ENCODE measurements at regions not wholly inside any gene's neighbourhood (a gene's known extent, or its start where the extent isn't known, plus 50 kb on each side); places are given as distances from the start of the nearest gene placed in this dataset.

GRCh38 chr4:119765469-119765868 is 136.9 kb upstream of the PDE5A start:
- Mint-ChIP-seq H3K4me3 (no peak overlapping the region), H3K27me3 (peaks cover 2% of the 10 kb centered on the region), H3K9me3 (peaks cover 0 to 2% (median 0%) of the 10 kb centered on the region in 3 donors), H3K4me1 (no peaks in the 10 kb centered on the region), H3K27ac (no peak overlapping the region), H3K36me3 (no peaks in the 10 kb centered on the region)

DNA sequence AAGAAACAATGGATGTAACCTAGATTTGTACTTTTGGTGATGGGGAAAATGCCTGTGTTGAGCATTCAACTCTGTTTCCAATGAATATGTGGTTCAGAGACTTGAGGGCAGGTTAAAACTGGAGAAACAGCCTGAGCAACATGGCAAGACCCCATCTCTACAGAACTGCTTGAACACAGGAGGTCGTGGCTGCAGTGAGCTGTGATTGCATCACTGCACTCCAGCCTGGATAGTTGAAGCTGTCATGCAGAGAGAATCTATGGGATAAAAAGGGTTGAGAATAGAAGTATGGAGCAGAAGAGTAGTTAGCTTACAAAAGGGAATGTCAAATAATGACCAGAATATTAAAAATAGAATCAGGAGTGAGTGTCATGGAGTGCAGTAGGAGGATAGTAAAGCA is 134.8 kb upstream of the PDE5A start:
- Mint-ChIP-seq H3K27ac (no peak overlapping the region), H3K36me3 (no peaks in the 10 kb centered on the region), H3K9me3 (peaks cover 0 to 2% (median 0%) of the 10 kb centered on the region in 3 donors), H3K27me3 (peaks cover 2% of the 10 kb centered on the region), H3K4me1 (no peaks in the 10 kb centered on the region), H3K4me3 (no peak overlapping the region)

GRCh38 chr4:119755599-119755998 is 127.0 kb upstream of the PDE5A start:
- Mint-ChIP-seq H3K36me3 (no peaks in the 10 kb centered on the region), H3K27ac (no peak overlapping the region), H3K4me3 (no peak overlapping the region), H3K4me1 (no peaks in the 10 kb centered on the region), H3K9me3 (no peaks in the 10 kb centered on the region), H3K27me3 (peaks cover 2% of the 10 kb centered on the region)

DNA sequence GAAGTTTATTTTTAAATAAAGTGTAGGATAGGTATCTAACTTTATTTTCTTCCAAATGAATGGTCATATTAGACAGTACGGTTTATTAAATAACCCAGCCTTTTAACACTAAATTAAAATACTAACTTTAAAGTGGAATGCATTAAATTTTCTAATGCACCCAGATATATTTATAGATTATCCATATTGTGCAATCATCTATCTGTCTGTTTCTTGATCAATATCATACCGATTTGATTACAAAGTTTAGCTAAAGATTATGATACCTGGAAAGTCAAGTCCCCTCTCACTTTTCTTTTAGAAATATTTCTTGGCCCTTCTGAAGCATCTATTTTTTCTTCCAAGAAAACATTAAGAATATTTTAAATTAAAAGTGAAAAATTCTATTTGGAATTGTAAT is 124.3 kb upstream of the PDE5A start:
- H3K36me3 Mint-ChIP-seq = no peaks in the 10 kb centered on the region
- H3K27me3 Mint-ChIP-seq = peaks cover 2% of the 10 kb centered on the region
- H3K9me3 Mint-ChIP-seq = no peaks in the 10 kb centered on the region
- no peak overlapping the region for H3K4me3 Mint-ChIP-seq
- H3K27ac Mint-ChIP-seq = no peak overlapping the region
- no peaks in the 10 kb centered on the region for H3K4me1 Mint-ChIP-seq

- Mint-ChIP-seq H3K9me3 (no peaks in the 10 kb centered on the region), H3K4me1 (no peaks in the 10 kb centered on the region), H3K27ac (no peak overlapping the region), H3K36me3 (no peaks in the 10 kb centered on the region), H3K27me3 (no peaks in the 10 kb centered on the region), H3K4me3 (no peak overlapping the region)
These were observed 122.2 kb upstream of the PDE5A start for GRCh38 chr4:119750771-119751170.

DNA sequence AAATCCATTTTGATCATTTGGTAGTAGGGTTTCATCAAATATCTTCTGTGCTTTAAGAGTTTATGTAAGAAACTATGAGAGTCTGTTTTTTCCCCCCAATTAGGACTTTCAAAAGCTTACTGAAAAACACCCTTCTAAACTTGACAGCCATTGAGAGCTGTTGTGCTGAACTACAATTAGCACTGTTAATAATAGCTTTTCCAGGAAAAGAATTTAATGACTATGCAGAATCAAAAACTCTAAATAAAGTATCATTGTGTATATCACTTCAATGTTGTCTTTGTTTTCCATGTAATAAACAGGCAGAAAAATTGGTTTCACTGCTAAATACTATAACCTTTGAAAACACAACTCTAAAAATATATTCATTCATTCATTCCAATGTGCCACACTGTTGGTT is 121.4 kb upstream of the PDE5A start:
- Mint-ChIP-seq H3K27me3 (peaks cover 2% of the 10 kb centered on the region), H3K4me1 (no peaks in the 10 kb centered on the region), H3K36me3 (no peaks in the 10 kb centered on the region), H3K27ac (no peak overlapping the region), H3K4me3 (no peak overlapping the region), H3K9me3 (no peaks in the 10 kb centered on the region)

DNA sequence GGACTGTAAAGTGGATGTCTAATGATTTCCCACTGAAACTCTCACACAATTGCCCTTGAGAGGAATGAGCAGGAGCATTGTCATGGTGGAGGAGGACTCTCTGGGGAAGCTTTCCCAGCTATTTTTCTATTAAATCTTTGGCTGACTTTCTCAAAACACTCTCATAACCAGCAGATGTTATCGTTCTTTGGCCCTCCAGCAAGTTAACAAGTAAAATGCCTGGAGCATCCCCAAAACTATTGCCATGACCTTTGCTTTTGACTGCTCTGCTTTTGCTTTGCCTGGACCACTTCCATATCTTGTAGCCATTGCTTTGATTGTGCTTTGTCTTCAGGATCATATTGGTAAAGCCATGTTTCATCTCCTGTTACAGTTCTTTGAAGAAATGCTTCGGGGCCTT is 120.2 kb upstream of the PDE5A start:
- Mint-ChIP-seq H3K4me1 (no peaks in the 10 kb centered on the region), H3K9me3 (no peaks in the 10 kb centered on the region), H3K27ac (no peak overlapping the region), H3K27me3 (peaks cover 2% of the 10 kb centered on the region), H3K36me3 (no peaks in the 10 kb centered on the region), H3K4me3 (no peak overlapping the region)

DNA sequence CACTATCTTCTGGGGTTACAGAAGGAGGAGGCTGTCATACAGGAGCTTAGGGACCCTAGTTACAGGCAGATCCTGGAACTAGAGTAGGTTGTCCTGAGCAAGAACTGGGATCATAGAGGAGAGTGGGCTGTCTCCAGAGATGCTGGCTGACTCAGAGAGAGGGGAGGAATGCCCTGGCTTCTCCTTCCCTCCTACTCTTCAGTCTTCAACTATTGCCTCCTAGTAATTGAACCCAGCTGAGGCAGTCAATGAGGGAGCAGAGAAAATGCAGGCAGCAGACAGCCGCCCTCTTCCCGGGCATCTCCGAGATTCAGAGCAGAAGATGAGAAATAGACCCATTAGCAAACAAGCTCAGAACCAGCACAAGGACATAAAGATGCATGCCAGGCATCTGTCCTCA is 118.3 kb upstream of the PDE5A start:
- no peaks in the 10 kb centered on the region for H3K9me3 Mint-ChIP-seq
- H3K4me1 Mint-ChIP-seq = no peaks in the 10 kb centered on the region
- H3K27ac Mint-ChIP-seq = no peak overlapping the region
- H3K27me3 Mint-ChIP-seq = peaks cover 2% of the 10 kb centered on the region
- no peak overlapping the region for H3K4me3 Mint-ChIP-seq
- H3K36me3 Mint-ChIP-seq = no peaks in the 10 kb centered on the region

GRCh38 chr4:119745351-119745750 is 116.7 kb upstream of the PDE5A start:
- Mint-ChIP-seq H3K27me3 (peaks cover 4% of the 10 kb centered on the region), H3K27ac (no peak overlapping the region), H3K4me1 (no peaks in the 10 kb centered on the region), H3K9me3 (no peaks in the 10 kb centered on the region), H3K36me3 (no peaks in the 10 kb centered on the region), H3K4me3 (no peak overlapping the region)

DNA sequence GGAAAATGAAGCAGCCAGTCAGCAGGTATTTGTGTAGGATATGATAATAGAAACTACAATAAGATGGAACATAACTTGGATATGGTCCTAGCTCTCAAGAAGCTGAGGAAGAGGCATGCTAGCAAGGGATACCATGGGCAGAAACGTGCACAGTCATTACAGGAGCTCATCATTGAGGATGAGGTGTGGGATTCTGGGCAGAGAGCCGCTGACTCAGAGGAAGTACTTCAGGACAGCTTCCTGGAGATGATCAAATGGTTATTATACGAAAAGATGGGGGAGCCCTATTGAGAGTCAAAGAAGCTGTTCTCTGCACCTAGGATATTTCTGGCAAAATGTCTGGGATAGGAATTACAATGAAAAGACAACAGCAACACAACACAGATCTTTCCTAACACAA is 116.0 kb upstream of the PDE5A start:
- no peaks in the 10 kb centered on the region for H3K36me3 Mint-ChIP-seq
- peaks cover 4% of the 10 kb centered on the region for H3K27me3 Mint-ChIP-seq

DNA sequence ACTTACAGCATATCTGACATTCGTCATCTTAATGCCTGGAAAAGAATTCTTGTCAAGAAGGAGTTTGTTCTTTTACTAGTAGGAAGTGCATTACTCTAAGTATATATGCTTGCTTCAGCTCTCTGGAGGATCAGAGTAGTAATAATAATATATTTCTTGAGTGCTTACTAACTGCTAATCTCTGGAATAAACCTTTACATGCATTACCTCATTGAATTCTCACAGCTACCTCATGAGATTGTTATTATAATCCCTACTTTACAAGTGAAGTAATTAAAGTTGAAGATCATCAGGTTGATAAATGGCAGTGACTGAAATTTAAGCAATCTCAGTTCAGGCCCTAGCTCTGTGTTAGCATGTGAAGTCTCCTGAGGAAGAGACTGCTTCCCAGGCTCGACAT is 115.0 kb upstream of the PDE5A start:
- Mint-ChIP-seq H3K9me3 (no peaks in the 10 kb centered on the region), H3K36me3 (no peaks in the 10 kb centered on the region), H3K27ac (no peak overlapping the region), H3K4me1 (no peaks in the 10 kb centered on the region), H3K4me3 (no peak overlapping the region), H3K27me3 (peaks cover 4% of the 10 kb centered on the region)

More for the DNA sequence above, 116.0 kb upstream of the PDE5A start:
- H3K27ac Mint-ChIP-seq = no peak overlapping the region
- no peaks in the 10 kb centered on the region for H3K9me3 Mint-ChIP-seq
- no peaks in the 10 kb centered on the region for H3K4me1 Mint-ChIP-seq
- H3K4me3 Mint-ChIP-seq = no peak overlapping the region

GRCh38 chr4:119739796-119740195 is 111.2 kb upstream of the PDE5A start:
- peaks cover 2% of the 10 kb centered on the region for H3K27me3 Mint-ChIP-seq
- no peaks in the 10 kb centered on the region for H3K9me3 Mint-ChIP-seq
- peaks cover 0 to 2% (median 0%) of the 10 kb centered on the region in 3 donors for H3K4me1 Mint-ChIP-seq

GRCh38 chr4:119738901-119739300 is 110.3 kb upstream of the PDE5A start:
- Mint-ChIP-seq H3K27ac (no peak overlapping the region), H3K4me3 (no peak overlapping the region), H3K4me1 (peaks cover 0 to 3% (median 0%) of the 10 kb centered on the region in 3 donors), H3K27me3 (peaks cover 2% of the 10 kb centered on the region), H3K9me3 (no peaks in the 10 kb centered on the region), H3K36me3 (no peaks in the 10 kb centered on the region)

More at GRCh38 chr4:119739796-119740195, 111.2 kb upstream of the PDE5A start:
- Mint-ChIP-seq H3K36me3 (no peaks in the 10 kb centered on the region), H3K27ac (no peak overlapping the region), H3K4me3 (no peak overlapping the region)

DNA sequence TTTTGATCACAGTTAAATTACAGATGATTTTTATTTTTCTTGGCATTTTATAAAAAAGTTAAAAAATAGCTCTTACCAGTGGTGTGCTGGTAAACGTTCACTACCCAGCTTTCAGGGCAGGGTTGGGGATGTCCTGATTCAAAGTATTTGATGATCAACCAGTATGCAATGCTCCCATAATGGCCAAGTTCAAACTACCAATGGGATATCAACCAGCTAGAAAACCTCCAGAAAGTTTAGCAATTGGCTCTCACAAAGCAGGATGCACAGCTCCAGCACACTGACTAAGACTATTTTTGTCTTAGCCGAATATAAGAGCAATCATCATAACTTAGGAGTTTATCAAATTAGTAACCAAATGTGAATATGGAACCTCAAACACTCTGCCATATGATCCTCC is 108.0 kb upstream of the PDE5A start:
- H3K27ac Mint-ChIP-seq = no peak overlapping the region
- no peaks in the 10 kb centered on the region for H3K27me3 Mint-ChIP-seq
- H3K4me3 Mint-ChIP-seq = no peak overlapping the region
- peaks cover 0 to 3% (median 0%) of the 10 kb centered on the region in 3 donors for H3K4me1 Mint-ChIP-seq
- H3K36me3 Mint-ChIP-seq = no peaks in the 10 kb centered on the region
- H3K9me3 Mint-ChIP-seq = no peaks in the 10 kb centered on the region

DNA sequence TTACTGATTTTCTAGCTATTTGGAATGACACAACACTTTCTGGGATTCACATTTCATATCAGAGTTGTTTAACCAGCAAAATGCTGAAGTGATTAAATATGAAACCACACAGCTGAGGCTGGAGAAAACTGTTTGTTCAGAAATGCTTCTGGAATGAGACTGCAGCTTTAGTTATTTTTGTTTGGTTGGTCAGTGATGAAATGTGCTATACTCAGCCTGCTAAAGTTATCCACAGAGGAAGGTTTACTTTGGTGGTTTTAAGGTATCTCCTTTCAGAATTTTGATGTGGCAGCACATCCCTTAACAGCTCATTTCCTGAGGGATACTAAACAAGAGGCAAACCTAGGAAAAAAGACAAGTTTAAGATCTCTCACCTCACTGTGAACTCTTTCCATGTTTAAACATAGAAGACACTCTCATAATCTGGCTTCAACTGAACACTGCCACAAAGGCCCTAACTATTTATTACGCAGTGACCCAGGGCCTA is 106.6 kb upstream of the PDE5A start:
- no peaks in the 10 kb centered on the region for H3K27me3 Mint-ChIP-seq
- H3K4me3 Mint-ChIP-seq = no peak overlapping the region
- no peaks in the 10 kb centered on the region for H3K36me3 Mint-ChIP-seq
- no peaks in the 10 kb centered on the region for H3K9me3 Mint-ChIP-seq
- no peak overlapping the region for H3K27ac Mint-ChIP-seq
- H3K4me1 Mint-ChIP-seq = peaks cover 0 to 3% (median 0%) of the 10 kb centered on the region in 3 donors

DNA sequence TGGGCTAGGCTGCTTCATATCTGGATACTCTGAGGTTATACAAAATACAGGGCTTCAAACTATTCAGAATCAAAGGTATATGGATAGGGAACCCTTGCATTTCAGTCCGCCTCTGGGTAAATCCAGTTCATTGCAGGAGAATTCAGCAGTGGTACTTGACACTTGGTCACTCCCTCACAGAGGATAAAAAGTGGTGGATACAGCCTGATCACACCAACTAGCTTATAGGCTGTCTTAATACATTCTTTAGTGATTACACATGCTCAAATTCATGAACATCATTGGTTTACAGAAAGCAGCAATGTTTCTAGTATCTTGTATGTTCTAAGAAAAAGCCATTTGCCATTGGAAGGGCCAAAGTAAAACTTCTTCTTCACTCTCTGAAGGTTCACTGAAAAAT is 104.8 kb upstream of the PDE5A start:
- H3K4me3 Mint-ChIP-seq = no peak overlapping the region
- H3K4me1 Mint-ChIP-seq = peaks cover 0 to 3% (median 0%) of the 10 kb centered on the region in 3 donors
- H3K27me3 Mint-ChIP-seq = no peaks in the 10 kb centered on the region
- H3K9me3 Mint-ChIP-seq = no peaks in the 10 kb centered on the region
- no peak overlapping the region for H3K27ac Mint-ChIP-seq
- no peaks in the 10 kb centered on the region for H3K36me3 Mint-ChIP-seq

DNA sequence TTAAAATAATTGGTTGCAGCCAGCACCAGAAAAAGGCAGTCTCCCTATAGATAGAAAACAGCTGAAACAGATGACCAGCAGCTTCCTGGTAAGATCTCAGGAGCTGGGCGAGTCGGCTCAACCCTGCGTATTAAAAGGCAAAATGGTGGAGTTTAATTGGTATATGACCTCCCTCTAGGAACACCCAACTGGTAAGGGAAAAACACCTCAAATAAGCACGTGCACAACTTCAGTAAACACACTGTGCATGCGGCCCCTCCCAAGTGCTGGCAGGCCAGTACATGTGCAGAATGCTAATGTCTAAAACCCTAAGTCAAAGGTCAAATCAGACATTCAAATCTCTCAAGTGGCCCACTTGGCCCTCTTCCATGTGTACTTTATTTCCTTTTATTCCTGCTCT is 103.2 kb upstream of the PDE5A start:
- Mint-ChIP-seq H3K27ac (no peak overlapping the region), H3K4me3 (no peak overlapping the region), H3K27me3 (no peaks in the 10 kb centered on the region), H3K4me1 (peaks cover 0 to 3% (median 0%) of the 10 kb centered on the region in 3 donors), H3K9me3 (no peaks in the 10 kb centered on the region), H3K36me3 (no peaks in the 10 kb centered on the region)

All from IgD-negative memory B cell (primary cell).